ENCODE measurements at regions not wholly inside any gene's neighbourhood (a gene's known extent, or its start where the extent isn't known, plus 50 kb on each side); places are given as distances from the start of the nearest gene placed in this dataset.

DNA sequence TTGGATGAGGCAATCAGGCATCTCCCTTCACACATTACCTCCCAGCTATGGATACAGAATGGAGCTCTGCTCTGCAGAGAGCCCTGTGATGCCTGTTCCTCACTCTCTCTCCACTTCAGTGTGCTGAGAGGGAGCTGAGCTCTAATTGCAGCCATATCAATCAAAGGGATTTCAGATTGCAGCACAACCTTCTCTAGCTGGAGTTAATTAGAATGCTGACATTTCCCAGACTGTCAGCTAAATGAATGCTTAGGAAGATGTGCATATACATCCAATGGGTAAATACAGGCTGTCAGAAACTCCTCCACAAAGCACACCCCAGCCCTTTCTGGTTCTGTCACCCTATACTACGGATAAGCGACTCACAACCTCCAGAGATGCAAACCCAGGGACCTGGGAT lies 402.6 kb downstream of the EIPR1 start:
- DNase-seq, result no peak

DNA sequence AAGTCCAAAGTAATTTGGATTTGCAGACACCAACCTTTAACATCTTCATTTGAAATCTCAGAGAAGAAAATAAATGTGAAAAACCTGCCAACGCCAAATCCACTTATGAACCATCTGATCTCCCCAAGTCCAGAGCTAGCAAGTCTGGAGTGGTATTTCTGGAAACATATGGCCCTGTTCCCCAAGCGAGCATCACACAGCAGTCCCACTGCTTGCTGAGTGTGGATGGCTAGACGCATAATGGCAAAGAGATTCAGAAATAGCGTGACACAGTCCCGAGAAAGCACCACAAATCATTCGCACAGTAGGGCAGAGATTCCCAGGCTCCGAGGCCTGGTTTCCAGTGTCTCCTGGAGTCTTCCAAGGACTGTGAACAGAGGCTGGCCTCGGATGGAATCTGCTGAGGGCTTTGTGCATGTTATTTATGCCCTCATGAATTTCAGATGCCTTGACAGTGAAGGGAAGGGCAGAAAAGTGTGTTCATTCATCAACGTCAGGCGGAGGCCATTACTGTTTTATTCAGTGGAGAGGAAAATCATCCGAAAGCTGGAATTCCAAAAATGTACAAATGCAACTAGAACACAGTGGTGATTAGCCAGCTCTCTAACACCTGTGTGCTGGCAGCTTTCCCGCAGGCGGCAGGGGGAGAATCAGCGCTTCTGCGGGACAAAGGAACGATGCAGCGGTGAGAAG lies 417.0 kb downstream of the EIPR1 start:
- DNase-seq, result no peak

DNA sequence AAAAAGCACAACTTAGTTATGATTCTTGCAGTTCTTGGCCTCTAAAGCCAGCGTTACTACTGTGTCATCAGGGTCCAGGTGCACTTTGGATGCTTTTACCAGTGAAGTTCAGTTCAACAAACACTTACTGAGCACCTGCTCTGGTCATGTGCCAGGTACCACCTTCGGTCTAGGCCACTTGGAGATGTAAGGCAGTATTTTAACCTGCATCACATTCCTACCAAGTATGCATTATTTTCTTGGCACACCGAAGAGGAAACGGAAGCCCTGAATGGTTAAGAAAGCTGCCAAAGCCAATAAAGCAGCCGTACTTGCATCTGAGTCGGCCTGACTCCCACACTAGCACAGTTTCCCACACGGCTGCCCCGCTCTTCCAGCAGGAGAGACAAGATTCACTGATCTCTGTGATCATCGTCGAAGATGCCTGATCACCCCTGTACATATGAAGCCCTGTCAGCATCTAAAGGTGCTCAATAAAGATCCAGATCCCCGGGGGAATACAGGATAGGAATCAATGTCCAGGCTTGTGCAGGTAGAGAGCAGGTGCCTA lies 427.1 kb downstream of the EIPR1 start:
- DNase-seq, result no peak

DNA sequence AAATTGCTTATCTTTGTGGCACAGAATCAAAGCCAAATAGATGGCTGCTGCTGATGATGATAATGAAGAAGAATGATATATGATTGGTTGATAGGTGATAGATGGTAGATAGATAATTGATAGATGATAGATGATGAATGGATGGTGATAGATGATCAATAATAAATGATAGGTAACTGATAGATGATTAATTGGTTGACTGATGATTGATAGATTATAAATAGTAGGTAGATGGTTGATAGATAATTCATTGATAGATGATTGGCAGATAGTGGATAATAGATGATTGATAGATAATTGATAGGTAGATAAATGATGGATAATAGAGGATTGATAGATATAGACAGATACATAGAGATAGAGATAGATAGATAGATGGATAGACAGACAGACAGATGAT lies 430.2 kb downstream of the EIPR1 start:
- DNase-seq, result no peak

DNA sequence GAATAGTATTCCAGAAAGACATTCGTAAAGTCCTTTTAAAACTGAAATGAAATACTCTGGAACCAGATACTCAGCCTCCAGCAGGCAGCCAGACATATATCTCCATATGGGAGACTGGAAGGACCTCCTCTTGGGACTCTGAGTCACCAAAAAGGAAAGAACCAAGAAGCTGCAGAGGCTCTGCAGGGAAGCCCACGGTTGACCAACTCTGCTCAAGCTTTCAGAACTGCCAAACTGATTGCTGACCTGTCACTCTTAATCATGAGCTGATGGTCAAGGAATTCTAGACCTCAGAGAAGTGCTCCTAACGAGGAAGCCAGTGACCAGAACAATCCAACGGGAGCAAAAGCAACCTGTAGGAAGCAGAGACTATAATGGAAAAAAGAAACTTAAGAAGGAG lies 434.7 kb downstream of the EIPR1 start:
- no peak for DNase-seq

DNA sequence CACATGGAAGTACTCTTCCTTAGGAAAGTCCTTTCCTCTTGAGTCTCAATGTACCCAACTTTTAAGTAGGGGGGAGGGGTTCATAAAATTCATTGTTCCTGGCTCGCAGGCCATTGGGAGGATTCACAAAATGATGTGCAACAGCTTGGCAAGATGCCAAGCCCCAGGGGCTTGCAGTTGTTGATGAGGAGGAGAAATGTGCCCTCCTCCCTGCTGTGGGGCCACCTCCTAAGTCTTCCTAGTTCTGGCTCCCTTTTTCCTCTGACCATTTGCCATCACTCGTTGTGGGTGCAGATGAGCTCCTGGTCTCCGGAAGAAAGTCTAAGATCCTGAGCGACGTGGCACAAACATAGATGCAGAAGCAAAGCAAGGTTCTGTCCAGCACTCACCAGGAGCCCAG lies 435.4 kb downstream of the EIPR1 start:
- no peak for DNase-seq

DNA sequence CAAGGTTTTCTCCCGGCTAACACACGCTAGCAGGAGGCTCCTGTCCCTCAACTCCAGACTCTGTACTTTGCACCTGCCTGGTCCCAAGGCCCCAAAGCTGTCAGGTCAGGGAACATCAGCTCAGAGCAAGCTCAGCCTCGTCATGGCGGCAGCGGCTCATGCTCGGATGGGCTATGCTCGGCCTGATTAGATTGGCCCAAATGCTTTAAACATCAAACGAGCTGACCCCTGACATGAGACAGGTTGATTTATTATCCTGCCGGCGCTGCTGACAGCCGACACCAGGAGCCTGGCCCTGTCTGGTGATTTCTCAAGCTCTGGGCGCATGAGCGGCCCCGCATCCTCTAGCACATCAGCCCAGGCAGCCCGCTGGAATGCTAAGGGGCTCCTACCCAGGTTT lies 436.4 kb downstream of the EIPR1 start:
- DNase-seq, result no peak

DNA sequence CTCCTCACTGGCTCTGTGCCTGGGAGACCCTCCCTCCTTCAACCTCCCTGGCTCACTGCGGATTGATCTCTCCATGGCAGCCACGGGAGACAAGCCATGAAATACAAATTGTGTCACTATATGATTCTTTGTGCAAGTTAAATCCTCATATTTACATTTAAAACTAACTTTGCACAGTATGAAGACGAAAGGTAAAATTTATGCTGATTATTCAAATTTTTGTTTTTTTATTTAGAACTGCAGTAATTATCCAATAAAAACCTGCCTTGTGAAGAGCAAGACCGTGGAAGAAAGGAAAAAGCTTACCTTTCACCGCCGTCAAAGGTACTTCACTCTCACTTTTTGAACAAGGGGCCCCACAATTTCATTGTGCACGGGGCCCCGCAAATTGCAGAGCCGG lies 436.9 kb downstream of the EIPR1 start:
- no peak for DNase-seq

DNA sequence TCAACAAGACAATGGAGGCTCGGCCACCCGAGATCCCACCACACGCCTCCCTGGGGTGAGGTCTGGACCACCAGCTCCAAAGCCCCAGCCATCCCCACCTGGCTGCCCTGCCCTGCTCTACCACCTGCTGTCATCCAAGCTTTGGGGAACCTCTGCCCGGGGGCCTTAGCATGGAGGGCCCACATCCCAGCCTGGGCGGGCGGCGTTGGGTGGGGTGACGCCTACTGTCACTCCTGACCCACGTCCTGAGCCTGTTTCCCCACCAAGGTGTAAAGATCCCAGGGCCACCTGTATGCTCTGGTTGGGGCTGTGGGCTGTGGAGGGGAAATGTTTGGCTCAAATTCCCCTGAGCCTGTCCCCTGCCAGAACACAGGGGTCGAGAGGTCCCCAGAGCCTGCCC lies 437.6 kb downstream of the EIPR1 start:
- no peak for DNase-seq

DNA sequence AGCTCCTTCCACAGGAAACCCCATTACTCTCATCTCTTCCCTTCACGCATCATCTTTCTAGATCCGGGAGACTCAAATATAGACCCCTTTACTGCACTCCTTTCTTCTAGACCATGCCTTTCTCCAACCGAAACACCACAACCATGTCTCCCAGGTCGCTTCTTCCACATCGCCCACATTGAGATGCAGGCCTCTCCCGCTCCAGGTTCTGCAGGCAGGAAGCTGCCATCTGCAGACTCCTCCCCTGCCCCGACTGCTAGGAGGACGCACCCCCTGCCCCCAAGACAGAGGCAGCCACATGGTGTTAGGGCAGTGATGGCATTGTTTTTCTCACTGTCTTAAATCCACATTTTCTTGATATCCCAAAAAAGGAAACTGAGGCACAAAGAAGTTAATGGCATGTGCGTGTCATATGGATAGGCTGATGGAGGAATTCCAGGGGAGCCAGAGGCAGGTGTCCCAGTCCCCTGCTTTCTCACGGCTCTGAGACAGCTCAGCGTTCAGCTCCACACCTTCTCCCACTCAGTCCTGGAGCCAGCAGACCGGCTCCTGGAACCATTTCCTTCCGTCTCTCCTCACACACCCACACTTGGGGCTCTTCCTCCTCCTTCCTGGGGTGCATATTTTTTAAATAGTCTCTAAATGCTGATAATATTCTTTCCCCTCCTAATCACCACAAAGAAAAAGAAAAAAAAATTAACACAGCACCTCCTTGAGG lies 438.4 kb downstream of the EIPR1 start:
- DNase-seq, result no peak

DNA sequence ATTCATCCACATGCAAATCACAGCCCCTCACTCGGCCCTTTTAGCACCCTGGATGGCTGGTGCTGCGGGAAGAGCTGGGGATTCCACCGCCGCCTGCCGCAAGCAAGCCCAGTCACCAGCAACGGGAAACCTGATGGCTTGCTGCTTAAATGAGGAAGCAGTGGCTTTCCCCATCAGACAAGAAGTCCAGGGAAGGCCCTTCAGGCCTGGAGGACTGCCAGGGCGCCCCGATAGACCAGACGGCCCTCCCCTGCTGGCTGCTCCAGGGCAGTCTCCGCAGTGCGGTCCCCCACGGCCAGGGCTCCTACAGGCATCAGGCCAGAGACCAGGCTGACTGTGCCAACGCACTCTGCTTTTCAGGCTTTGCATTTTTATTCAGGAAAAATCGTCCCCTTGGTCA lies 439.1 kb downstream of the EIPR1 start:
- no peak for DNase-seq

DNA sequence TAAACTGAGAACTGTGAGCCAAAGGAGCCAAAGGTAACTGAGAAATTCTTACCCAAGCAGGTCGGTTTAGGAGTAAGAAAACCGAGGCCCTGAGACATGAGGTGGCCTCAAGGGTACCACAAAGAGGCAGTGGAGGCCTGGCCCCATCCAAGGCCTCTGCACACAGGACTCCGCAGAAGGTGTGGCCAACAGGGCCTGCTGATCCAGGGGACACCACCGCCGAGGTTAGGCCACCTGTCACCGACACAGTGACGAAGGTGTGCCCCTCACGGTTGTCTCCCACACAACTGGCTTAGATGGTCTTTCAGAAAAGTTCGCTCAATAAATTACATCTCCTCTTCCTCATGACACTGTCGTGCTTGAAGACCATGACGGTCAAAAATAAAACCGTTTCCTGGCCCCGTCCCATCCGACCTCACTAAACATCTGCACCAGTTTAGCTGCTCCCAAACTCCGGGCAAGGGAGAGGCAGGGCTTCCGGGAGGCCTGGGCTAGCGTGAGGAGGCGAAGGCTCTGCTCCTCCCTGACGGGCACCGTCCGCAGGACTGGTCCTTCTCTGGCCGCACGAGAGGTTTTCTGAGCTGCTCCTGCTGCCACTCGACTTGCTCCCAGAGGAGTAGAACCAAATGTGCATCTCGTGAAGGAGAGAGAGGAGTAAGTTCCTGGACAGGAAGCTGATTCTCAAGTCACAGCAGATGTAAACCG lies 442.0 kb downstream of the EIPR1 start:
- no peak for DNase-seq

DNA sequence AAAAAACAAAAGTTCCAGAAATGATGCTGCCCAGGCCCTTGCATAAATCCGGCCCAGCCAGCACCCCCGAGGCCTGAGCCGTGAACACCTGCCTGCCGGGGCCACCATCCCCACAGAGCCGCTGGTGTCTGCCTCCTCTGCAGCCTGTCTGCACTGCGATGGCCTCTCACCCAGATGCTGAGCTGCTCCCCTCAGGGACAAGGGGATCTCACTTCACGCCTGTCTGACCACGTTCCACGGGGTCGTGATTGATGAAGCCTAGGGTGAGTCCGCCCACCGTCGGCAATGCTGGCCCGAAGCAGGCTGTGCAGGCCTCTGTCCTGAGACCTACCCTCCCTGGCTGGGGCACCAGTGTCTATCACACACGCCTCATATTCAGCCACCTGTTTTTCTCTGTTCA lies 444.2 kb downstream of the EIPR1 start:
- DNase-seq, result no peak

DNA sequence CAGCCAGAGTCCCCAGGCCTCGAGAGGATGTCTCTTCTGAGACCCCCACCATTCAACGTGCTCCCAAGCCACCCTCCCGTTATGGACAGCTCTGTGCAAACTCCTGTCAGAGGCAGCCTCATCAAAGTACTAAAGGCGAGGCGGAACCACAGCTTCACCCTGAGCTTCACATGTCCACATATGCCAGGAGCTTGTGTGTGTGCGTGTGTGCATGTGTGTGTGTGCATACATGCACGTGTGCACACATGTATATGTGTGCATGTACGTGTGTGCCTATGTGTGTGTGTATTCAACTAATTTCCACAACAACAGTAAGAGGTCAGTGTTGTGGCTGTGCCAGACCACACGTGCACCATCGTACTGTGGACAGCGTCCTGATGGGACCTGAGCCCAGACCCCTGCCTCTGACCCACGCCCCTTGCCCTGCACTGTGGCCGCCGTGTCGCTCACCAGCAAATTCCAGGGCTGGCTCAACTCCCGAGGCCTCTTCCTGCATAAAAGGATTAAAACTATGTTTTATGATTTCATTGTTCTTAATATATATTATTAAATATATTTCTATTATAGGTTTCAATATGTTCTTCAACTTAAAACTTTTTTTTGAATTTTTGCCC lies 444.8 kb downstream of the EIPR1 start:
- DNase-seq, result no peak

DNA sequence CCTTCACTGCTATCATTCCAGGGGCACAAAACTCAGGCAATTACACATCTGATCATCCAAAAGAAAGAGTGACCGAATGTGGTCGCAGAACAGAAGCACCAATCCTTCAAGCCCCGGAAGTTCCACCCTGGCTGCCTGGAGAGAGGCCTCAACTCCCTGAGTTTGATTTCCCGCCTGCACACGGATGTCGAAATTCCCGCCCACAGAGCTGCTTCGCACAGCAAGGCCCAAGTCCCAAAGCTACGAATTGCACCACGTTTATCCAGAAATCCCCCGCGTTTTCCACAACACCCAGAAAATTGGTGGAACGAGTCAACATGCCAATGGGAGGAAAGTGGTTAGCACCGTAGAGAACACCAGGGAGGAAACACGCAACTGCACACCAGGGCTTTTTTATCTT lies 445.4 kb downstream of the EIPR1 start:
- DNase-seq, result no peak

DNA sequence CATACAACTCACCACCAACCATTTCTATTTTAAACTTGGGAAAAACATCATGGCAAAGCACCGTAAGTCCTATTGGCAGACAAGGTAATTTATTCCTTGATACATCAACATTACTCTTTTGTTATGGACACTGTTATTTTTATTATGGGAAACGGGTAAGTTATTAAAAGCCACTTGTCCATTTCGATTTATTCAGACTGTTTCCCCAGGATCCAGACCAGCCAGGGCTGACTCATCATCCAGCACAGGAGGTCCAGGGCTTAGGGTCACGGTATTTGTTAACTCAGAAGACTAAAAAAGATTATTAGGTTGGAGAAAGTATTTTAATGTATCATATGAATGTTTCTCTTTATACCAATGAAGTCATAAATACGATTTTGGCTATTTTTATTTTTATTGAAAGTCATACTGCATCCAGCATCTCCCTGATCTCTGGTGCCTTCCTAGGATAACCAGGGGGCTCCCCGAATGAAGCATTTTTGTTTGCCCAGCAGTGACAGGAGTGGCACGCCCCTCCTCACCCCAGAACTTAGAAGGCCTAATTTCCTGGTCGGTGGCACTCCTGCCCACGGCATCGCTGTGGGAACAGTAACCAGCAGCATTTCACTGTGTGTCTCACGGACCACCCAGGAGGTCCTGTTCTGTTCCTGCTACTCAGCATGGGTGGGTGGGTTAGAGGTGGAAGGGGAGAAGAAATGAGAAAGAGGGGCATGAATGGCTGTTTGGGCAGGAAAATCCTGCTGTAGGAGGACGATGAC lies 446.1 kb downstream of the EIPR1 start:
- no peak for DNase-seq

DNA sequence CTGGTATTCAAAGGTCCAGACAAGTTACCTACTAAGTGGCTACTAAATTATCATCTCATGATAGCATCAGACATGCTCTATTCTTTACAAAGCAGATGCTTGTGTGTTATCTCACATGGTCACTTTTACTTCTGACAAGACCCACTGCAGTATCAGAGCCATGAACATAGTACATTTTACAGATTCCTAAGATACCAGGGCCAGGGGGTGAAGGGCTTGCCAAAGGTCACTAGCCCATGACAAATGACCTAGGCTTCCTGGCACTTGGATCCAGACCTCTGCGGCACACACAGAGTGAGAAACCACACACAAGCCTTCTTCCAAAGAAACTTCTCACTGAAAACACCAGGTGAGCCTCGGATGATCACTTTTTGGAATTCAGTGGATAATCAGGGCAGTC lies 446.8 kb downstream of the EIPR1 start:
- no peak for DNase-seq

DNA sequence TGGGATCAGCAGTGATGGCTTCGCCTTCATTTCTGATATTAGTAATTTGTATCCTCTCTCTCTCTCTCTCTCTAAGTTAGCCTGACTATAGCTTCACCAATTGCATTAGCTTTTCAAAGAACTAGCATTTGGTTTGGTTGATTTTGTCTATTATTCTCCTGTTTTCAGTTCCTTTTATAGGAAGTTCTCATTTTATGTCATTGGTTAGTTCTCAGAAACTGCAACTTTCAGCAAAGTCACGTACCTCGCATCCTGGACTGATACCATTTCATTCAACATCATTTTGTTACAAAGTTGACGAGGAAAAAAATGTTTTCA lies 450.8 kb downstream of the EIPR1 start:
- DNase-seq, result no peak

DNA sequence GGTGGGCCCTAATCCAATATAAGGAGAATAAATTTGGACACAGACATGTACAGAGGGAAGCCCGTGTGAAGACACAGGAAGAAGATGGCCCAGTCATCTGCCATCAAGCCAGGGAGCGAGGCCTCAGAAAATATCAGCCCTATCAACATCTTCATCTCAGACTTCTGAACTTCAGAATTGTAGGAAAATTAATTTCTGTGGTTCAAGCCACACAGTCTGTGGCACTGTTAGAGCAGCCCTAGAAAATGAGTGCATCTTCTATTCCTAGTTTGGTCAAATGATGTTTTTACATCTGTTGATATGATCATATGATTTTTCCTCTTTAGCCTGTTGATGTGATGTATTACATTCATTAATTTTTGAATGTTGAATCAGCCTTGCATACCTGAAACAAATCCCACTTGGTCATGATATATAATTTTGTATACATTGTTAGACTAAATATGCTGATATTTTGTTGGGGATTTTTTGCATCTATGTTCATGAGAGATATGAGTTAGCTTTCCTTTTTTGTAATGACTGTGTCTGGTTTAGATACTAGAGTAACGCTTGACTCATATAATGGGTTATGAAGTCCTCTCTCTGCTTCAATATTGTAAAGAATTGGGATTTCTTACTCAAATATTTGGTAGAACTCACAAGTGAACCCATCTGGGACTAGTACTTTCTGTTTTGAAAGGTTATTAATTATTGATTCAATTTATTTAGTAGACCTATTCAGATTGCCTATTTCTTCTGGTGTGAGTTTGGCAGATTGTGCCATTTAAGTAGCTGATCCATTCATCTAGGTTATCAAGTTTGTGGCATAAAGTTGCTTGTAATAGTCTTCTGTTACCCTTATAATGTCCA lies 451.4 kb downstream of the EIPR1 start:
- DNase-seq, result no peak

DNA sequence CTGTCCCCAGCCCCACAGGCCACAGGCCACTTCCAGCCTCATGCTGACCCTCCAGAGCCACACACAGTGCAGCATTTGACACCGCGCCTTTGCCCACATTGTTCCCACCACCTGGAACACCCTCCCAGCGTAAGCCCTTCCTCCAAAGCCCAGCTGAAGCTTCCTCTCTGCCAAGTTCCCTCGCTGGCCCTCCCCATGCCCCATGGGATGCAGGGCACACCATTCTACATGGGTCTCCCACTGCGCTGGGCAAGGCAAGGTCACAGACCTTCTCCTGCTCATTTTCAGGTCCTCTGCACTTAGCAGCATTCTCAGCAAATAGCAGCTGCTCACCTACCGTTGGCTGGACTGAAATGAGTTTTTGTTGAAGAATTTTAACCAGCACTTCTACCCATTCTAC lies 455.5 kb downstream of the EIPR1 start:
- DNase-seq, result no peak

DNA sequence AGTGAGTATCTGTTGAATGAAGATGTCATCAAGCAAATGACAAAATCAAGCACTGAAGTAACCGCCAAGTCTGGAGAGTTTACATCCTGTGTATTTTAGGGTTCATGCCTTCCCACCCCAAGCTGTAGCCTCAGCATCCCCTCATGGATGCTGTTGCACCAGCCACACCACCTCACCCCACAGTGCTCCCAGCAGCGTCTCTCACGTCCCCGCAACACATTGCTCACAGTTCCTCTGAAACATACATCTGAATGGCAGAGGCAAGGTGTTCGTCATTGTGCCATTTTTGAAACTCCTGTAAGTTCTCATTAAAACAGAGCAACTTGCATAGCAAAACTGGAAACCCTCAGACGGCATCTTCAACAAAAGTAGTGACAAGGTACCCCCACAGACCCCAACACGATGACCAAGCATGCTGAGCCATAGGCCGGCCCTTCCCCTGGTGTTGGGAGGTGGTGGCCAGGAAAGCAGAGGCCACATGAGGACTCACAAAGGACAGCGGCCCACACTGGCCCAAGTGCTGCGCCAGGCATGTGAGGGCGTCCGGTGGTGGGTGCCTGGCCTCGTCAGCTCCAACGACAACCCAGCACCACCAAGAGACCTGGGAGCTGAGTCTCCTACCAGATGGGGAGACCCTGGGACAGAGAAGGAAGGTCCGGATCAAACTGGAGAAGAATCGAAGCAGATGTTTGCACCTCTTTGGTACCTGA lies 456.5 kb downstream of the EIPR1 start:
- no peak for DNase-seq
